PC-9 (cell line): ENCODE measurements at regions not wholly inside any gene's neighbourhood (a gene's known extent, or its start where the extent isn't known, plus 50 kb on each side); places are given as distances from the start of the nearest gene placed in this dataset.

Experiments used
- BruUV-seq: library from RNA; stranded (reverse); fragments of 400-500 nt; replicated peaks from 2 replicates; lab custom pipeline; 2021; lab: Mats Ljungman, UMichigan
- CTCF ChIA-PET: fragments of 300-600 bp; sonication (Branson Sonifier 250); formaldehyde crosslinking; loops from one replicate; lab custom pipeline; 2022; ENCODE audit warnings: antibody characterized with exemption; lab: Charles Lee
- POLR2A ChIA-PET: fragments of 300-600 bp; sonication (Branson Sonifier 250); formaldehyde crosslinking; loops from one replicate; lab custom pipeline; 2022; ENCODE audit warnings: antibody characterized with exemption; ENCODE audit not compliant: unreplicated experiment; lab: Charles Lee
- DNase-seq, 2 experiments: peaks; one replicate each; pipeline versions ENCODE4 v3.0.0 to v3.0.0-alpha.2; 2015 to 2022; ENCODE audit warnings: mixed read lengths in 1 of 2
- H2AFZ ChIP-seq: fragments of 200-600 bp; sonication (generic); 2 replicates; pipeline ENCODE4 v1.8.1; 2017; ENCODE audit warnings: antibody characterized with exemption
- H3F3A ChIP-seq: fragments of 200-600 bp; sonication (generic); 2 replicates; pipeline ENCODE4 v1.8.1; 2017; ENCODE audit warnings: antibody characterized with exemption, mild to moderate bottlenecking, low read depth; ENCODE audit not compliant: insufficient read depth
- H3K27ac ChIP-seq: fragments of 200-600 bp; sonication (generic); 2 replicates; pipeline ENCODE4 v1.6.1; 2016; ENCODE audit warnings: mixed run types
- H3K27me3 ChIP-seq: fragments of 200-600 bp; sonication (generic); 2 replicates; pipeline ENCODE4 v1.6.1; 2016; ENCODE audit warnings: low read depth, mixed run types; ENCODE audit not compliant: insufficient read depth
- H3K36me3 ChIP-seq: fragments of 200-600 bp; sonication (generic); 2 replicates; pipeline ENCODE4 v1.6.1; 2016; ENCODE audit warnings: low read depth, mixed run types
- H3K4me1 ChIP-seq: fragments of 200-600 bp; sonication (generic); replicated peaks from 2 replicates; pipeline ENCODE4 v1.6.1; 2016; ENCODE audit warnings: mixed run types; ENCODE audit not compliant: insufficient read depth
- H3K4me2 ChIP-seq: fragments of 200-600 bp; sonication (generic); 2 replicates; pipeline ENCODE4 v1.6.1; 2017; ENCODE audit warnings: mixed run types
- H3K4me3 ChIP-seq: fragments of 200-600 bp; sonication (generic); 2 replicates; pipeline ENCODE4 v1.6.1; 2016; ENCODE audit warnings: mixed run types
- H3K79me2 ChIP-seq: fragments of 200-600 bp; sonication (generic); 2 replicates; pipeline ENCODE4 v1.6.1; 2017; ENCODE audit warnings: low read depth, mixed run types
- H3K9me2 ChIP-seq: fragments of 200-600 bp; sonication (generic); 2 replicates; pipeline ENCODE4 v1.8.1; 2017; ENCODE audit warnings: mild to moderate bottlenecking; ENCODE audit not compliant: insufficient read depth
- H3K9me3 ChIP-seq: fragments of 200-600 bp; sonication (generic); 2 replicates; pipeline ENCODE4 v1.8.1; 2016; ENCODE audit warnings: low read depth; ENCODE audit not compliant: insufficient read depth
- H4K20me1 ChIP-seq: fragments of 200-600 bp; sonication (generic); 2 replicates; pipeline ENCODE4 v1.8.1; 2017; ENCODE audit not compliant: insufficient read depth
- CTCF ChIP-seq: fragments of 200-600 bp; sonication (generic); conservative IDR thresholded peaks from 2 replicates; pipeline ENCODE4 v1.6.1; 2017; ENCODE audit warnings: mixed run types, antibody characterized with exemption, mild to moderate bottlenecking, moderate library complexity
- EZH2 ChIP-seq: fragments of 200-600 bp; sonication (generic); IDR thresholded peaks from 2 replicates; pipeline ENCODE4 v1.8.0; 2017; ENCODE audit warnings: antibody characterized with exemption, low read depth
- intact Hi-C: fragments of 100-400 bp; cut with micrococcal nuclease; formaldehyde crosslinking; loops from one replicate; pipeline ENCODE4 v1.10.0; 2022; ENCODE audit not compliant: unreplicated experiment

GRCh38 chr16:86726340-86726739, 148.0 kb downstream of the FOXL1 start:
- H3K4me2 ChIP-seq: no peak overlapping the region
- no peak for DNase-seq
- no peaks in the 10 kb centered on the region for H3F3A ChIP-seq
- H3K4me3 ChIP-seq: no peak overlapping the region
- intact Hi-C loops: no loop called here
- no peak for TF ChIP-seq EZH2
- no peak for TF ChIP-seq CTCF
- no peaks in the 10 kb centered on the region; the same call in 1 of the 2 replicates for H4K20me1 ChIP-seq
- ChIA-PET POLR2A (no interaction called here), CTCF (no interaction called here)
- no peaks in the 10 kb centered on the region for H3K79me2 ChIP-seq
- no peaks in the 10 kb centered on the region for H3K9me3 ChIP-seq
- H3K36me3 ChIP-seq: no peaks in the 10 kb centered on the region
- BruUV-seq: no TSS peak
- no peak overlapping the region for H3K27ac ChIP-seq
- no peaks in the 10 kb centered on the region for H3K9me2 ChIP-seq
- H3K4me1 ChIP-seq: no peaks in the 10 kb centered on the region
- peaks cover 98% of the 10 kb centered on the region for H3K27me3 ChIP-seq
- no peak overlapping the region for H2AFZ ChIP-seq

- Histone ChIP-seq H3K9me2 (no peaks in the 10 kb centered on the region), H3K27me3 (peaks cover 98% of the 10 kb centered on the region), H3K27ac (no peak overlapping the region), H3K36me3 (no peaks in the 10 kb centered on the region), H3F3A (no peaks in the 10 kb centered on the region), H3K4me1 (no peaks in the 10 kb centered on the region), H3K4me3 (no peak overlapping the region), H3K79me2 (no peaks in the 10 kb centered on the region), H3K4me2 (no peak overlapping the region), H3K9me3 (no peaks in the 10 kb centered on the region), H4K20me1 (no peaks in the 10 kb centered on the region; the same call in 1 of the 2 replicates), H2AFZ (no peak overlapping the region)
- no TSS peak for BruUV-seq
- DNase-seq: no peak
- intact Hi-C loops: no loop called here
- CTCF ChIA-PET: no interaction called here
- TF ChIP-seq EZH2 (no peak), CTCF (no peak)
- POLR2A ChIA-PET: no interaction called here
Measured at GRCh38 chr16:86727131-86727530, 148.8 kb downstream of the FOXL1 start.

GRCh38 chr16:86727632-86728031, 149.3 kb downstream of the FOXL1 start:
- H3K27ac ChIP-seq: no peak overlapping the region
- no TSS peak for BruUV-seq
- DNase-seq: no peak
- POLR2A ChIA-PET: no interaction called here
- H3K4me2 ChIP-seq: no peak overlapping the region
- CTCF ChIA-PET: no interaction called here
- no peaks in the 10 kb centered on the region for H3K36me3 ChIP-seq
- H3K4me1 ChIP-seq: no peaks in the 10 kb centered on the region
- H3K27me3 ChIP-seq: peaks cover 100% of the 10 kb centered on the region
- no peaks in the 10 kb centered on the region for H3K79me2 ChIP-seq
- TF ChIP-seq CTCF: no peak
- TF ChIP-seq EZH2: no peak
- H4K20me1 ChIP-seq: no peaks in the 10 kb centered on the region; the same call in 1 of the 2 replicates
- H3F3A ChIP-seq: no peaks in the 10 kb centered on the region
- intact Hi-C loops: no loop called here
- no peaks in the 10 kb centered on the region for H3K9me3 ChIP-seq
- no peak overlapping the region for H2AFZ ChIP-seq
- H3K4me3 ChIP-seq: no peak overlapping the region
- no peaks in the 10 kb centered on the region for H3K9me2 ChIP-seq
